ENCODE measurements at regions not wholly inside any gene's neighbourhood (a gene's known extent, or its start where the extent isn't known, plus 50 kb on each side); places are given as distances from the start of the nearest gene placed in this dataset.
A peak's percentile ranks its signal among the peaks of the same experiment; 100 is the strongest.

- DNase-seq: no peak
These were observed 51.0 kb upstream of the VEGFC start for GRCh38 chr4:176843710-176844109.

GRCh38 chr4:176844448-176844847 lies 51.7 kb upstream of the VEGFC start:
- no peak for DNase-seq

- DNase-seq: peak; percentile 74
These were observed 52.9 kb upstream of the VEGFC start for GRCh38 chr4:176845636-176846035.

GRCh38 chr4:176849076-176849475 lies 56.4 kb upstream of the VEGFC start:
- no peak for DNase-seq

- DNase-seq: no peak
These were observed 57.7 kb upstream of the VEGFC start for GRCh38 chr4:176850436-176850835.

GRCh38 chr4:176856421-176856820 lies 63.7 kb upstream of the VEGFC start:
- DNase-seq: no peak

GRCh38 chr4:176858839-176859238 lies 66.1 kb upstream of the VEGFC start:
- DNase-seq: no peak

- no peak for DNase-seq
These were observed 71.5 kb upstream of the VEGFC start for GRCh38 chr4:176864238-176864637.

GRCh38 chr4:176868676-176869075 lies 76.0 kb upstream of the VEGFC start:
- no peak for DNase-seq

- peak; percentile 4 for DNase-seq
These were observed 79.7 kb upstream of the VEGFC start for GRCh38 chr4:176872461-176872860.

- no peak for DNase-seq
These were observed 82.2 kb upstream of the VEGFC start for GRCh38 chr4:176874721-176875445.

GRCh38 chr4:176875446-176875930 lies 82.8 kb upstream of the VEGFC start:
- DNase-seq: peak; percentile 23

- no peak for DNase-seq
These were observed 86.8 kb upstream of the VEGFC start for GRCh38 chr4:176879380-176880116.

GRCh38 chr4:176882206-176882605 lies 89.5 kb upstream of the VEGFC start:
- peak; percentile 4 for DNase-seq

- no peak for DNase-seq
These were observed 90.4 kb upstream of the VEGFC start for GRCh38 chr4:176883108-176883550.

GRCh38 chr4:176883681-176884418 lies 91.1 kb upstream of the VEGFC start:
- DNase-seq: peak; percentile 90

GRCh38 chr4:176885224-176885623 lies 92.5 kb upstream of the VEGFC start:
- DNase-seq: peak; percentile 11

GRCh38 chr4:176886135-176886534 lies 93.4 kb upstream of the VEGFC start:
- DNase-seq: no peak

- DNase-seq: no peak
These were observed 97.1 kb upstream of the VEGFC start for GRCh38 chr4:176889776-176890175.

- DNase-seq: no peak
These were observed 101.8 kb upstream of the VEGFC start for GRCh38 chr4:176894498-176894897.

- DNase-seq: no peak
These were observed 103.5 kb upstream of the VEGFC start for GRCh38 chr4:176896211-176896610.

GRCh38 chr4:176897226-176897625 lies 104.5 kb upstream of the VEGFC start:
- no peak for DNase-seq

GRCh38 chr4:176898791-176899190 lies 106.1 kb upstream of the VEGFC start:
- DNase-seq: no peak
